Natural killer cell (primary cell): ENCODE measurements at regions not wholly inside any gene's neighbourhood (a gene's known extent, or its start where the extent isn't known, plus 50 kb on each side); places are given as distances from the start of the nearest gene placed in this dataset.

Experiments used
- ATAC-seq, 3 donors: fragments of 150-1000 bp in 2 of 3; fragments of 200-7000 bp in 1 of 3; cut with Tn5 transposase; 1 replicate in 1 of 3; 2 replicates in 2 of 3; pipeline ENCODE4 v1.10.0; 2021; ENCODE audit warnings: mild to moderate bottlenecking in 2 of 3, moderate library complexity in 2 of 3
- DNase-seq, 2 donors: peaks; one replicate each; pipeline versions ENCODE4 v3.0.0 to v3.0.0-alpha.2; 2013 to 2021; ENCODE audit warnings: mixed read lengths in 1 of 2
- H3K27ac ChIP-seq: one replicate; pipeline ENCODE4 v1.5.1; 2013; ENCODE audit warnings: mild to moderate bottlenecking, low read length
- H3K27me3 ChIP-seq: one replicate; pipeline ENCODE4 v1.6.1; 2013; ENCODE audit warnings: low read length; ENCODE audit not compliant: control insufficient read depth, insufficient read depth
- H3K36me3 ChIP-seq: one replicate; pipeline ENCODE4 v1.6.1; 2013; ENCODE audit warnings: low read length; ENCODE audit not compliant: control insufficient read depth, insufficient read depth
- H3K4me1 ChIP-seq: one replicate; pipeline ENCODE4 v1.6.1; 2013; ENCODE audit warnings: low read length; ENCODE audit not compliant: control insufficient read depth, insufficient read depth
- H3K4me3 ChIP-seq: one replicate; pipeline ENCODE4 v1.5.1; 2013; ENCODE audit warnings: low read length
- H3K9me3 ChIP-seq: one replicate; pipeline ENCODE4 v1.6.1; 2013; ENCODE audit warnings: low read length; ENCODE audit not compliant: control insufficient read depth, insufficient read depth
- H3K27ac Mint-ChIP-seq, 2 donors: one replicate each; pipeline ENCODE4 v1.8.0; 2022; ENCODE audit warnings: mild to moderate bottlenecking in 2 of 2, mixed read lengths in 2 of 2, moderate library complexity in 1 of 2
- H3K27me3 Mint-ChIP-seq, 2 donors: one replicate each; pipeline ENCODE4 v1.8.0; 2022; ENCODE audit warnings: low read depth in 2 of 2, mixed read lengths in 2 of 2
- H3K36me3 Mint-ChIP-seq: one replicate; pipeline ENCODE4 v1.8.0; 2022; ENCODE audit warnings: mixed read lengths
- H3K4me1 Mint-ChIP-seq, 2 donors: one replicate each; pipeline ENCODE4 v1.8.0; 2022; ENCODE audit warnings: mixed read lengths in 2 of 2
- H3K4me3 Mint-ChIP-seq: one replicate; pipeline ENCODE4 v1.8.0; 2022; ENCODE audit warnings: mild to moderate bottlenecking, moderate library complexity, mixed read lengths
- H3K9me3 Mint-ChIP-seq, 2 donors: one replicate each; pipeline ENCODE4 v1.8.0; 2022; ENCODE audit warnings: mixed read lengths in 2 of 2
- CTCF ChIP-seq: fragments of 200-600 bp; IDR thresholded peaks from one replicate; pipeline ENCODE4 v1.8.0; 2022; ENCODE audit warnings: antibody characterized with exemption
- WGBS: methylation state at CpG from one replicate; pipeline ENCODE4 v1.1.7; 2013; ENCODE audit warnings: missing lambda C conversion rate; ENCODE audit not compliant: insufficient coverage; 5-methylcytosine and 5-hydroxymethylcytosine counted together
- intact Hi-C: fragments of 100-400 bp; cut with micrococcal nuclease; formaldehyde crosslinking; loops from one replicate; pipeline ENCODE4 v1.14.2; 2022

- no peak for ATAC-seq
- Mint-ChIP-seq H3K4me1 (no peaks in the 10 kb centered on the region), H3K27me3 (no peaks in the 10 kb centered on the region), H3K4me3 (no peak overlapping the region), H3K27ac (no peak overlapping the region), H3K36me3 (no peaks in the 10 kb centered on the region), H3K9me3 (peaks cover 0 to 3% of the 10 kb centered on the region in 2 donors)
- intact Hi-C loops = no loop called here
- no peaks in the 10 kb centered on the region for H3K9me3 ChIP-seq
- H3K27me3 ChIP-seq = no peaks in the 10 kb centered on the region
- no peak overlapping the region for H3K4me3 ChIP-seq
- no peak for TF ChIP-seq CTCF
- H3K4me1 ChIP-seq = no peaks in the 10 kb centered on the region
- H3K27ac ChIP-seq = no peak overlapping the region
- no peaks in the 10 kb centered on the region for H3K36me3 ChIP-seq
- DNase-seq = no peak
Measured at GRCh38 chr3:154023148-154023547, 98.0 kb upstream of the ARHGEF26 start.

GRCh38 chr3:154025007-154025406 is 96.2 kb upstream of the ARHGEF26 start:
- Histone ChIP-seq H3K27ac (no peak overlapping the region), H3K4me3 (no peak overlapping the region), H3K27me3 (no peaks in the 10 kb centered on the region), H3K4me1 (no peaks in the 10 kb centered on the region), H3K36me3 (no peaks in the 10 kb centered on the region), H3K9me3 (no peaks in the 10 kb centered on the region)
- no peaks in the 10 kb centered on the region for H3K36me3 Mint-ChIP-seq
- no peaks in the 10 kb centered on the region for H3K4me1 Mint-ChIP-seq
- no peak for TF ChIP-seq CTCF
- no peak overlapping the region for H3K4me3 Mint-ChIP-seq
- no peak for DNase-seq
- H3K27ac Mint-ChIP-seq = no peak overlapping the region
- intact Hi-C loops = no loop called here
- H3K27me3 Mint-ChIP-seq = no peaks in the 10 kb centered on the region
- 100% methylated on average over 1 of the region's 2 CpGs for WGBS
- peaks cover 0 to 3% of the 10 kb centered on the region in 2 donors for H3K9me3 Mint-ChIP-seq
- no peak for ATAC-seq

- Histone ChIP-seq H3K4me3 (no peak overlapping the region), H3K9me3 (no peaks in the 10 kb centered on the region), H3K4me1 (no peaks in the 10 kb centered on the region), H3K36me3 (no peaks in the 10 kb centered on the region), H3K27me3 (no peaks in the 10 kb centered on the region), H3K27ac (no peak overlapping the region)
- H3K9me3 Mint-ChIP-seq = peaks cover 0 to 5% of the 10 kb centered on the region in 2 donors
- 53% methylated on average over 3 of the region's 4 CpGs for WGBS
- no peaks in the 10 kb centered on the region for H3K4me1 Mint-ChIP-seq
- intact Hi-C loops = no loop called here
- H3K27ac Mint-ChIP-seq = no peak overlapping the region
- DNase-seq (no peak), ATAC-seq (no peak)
- no peak for TF ChIP-seq CTCF
- no peaks in the 10 kb centered on the region for H3K36me3 Mint-ChIP-seq
- H3K27me3 Mint-ChIP-seq = no peaks in the 10 kb centered on the region
- H3K4me3 Mint-ChIP-seq = no peak overlapping the region
Measured at GRCh38 chr3:154029926-154030325, 91.3 kb upstream of the ARHGEF26 start.

- Histone ChIP-seq H3K36me3 (no peaks in the 10 kb centered on the region), H3K27ac (no peak overlapping the region), H3K9me3 (no peaks in the 10 kb centered on the region), H3K4me3 (no peak overlapping the region), H3K27me3 (no peaks in the 10 kb centered on the region), H3K4me1 (no peaks in the 10 kb centered on the region)
- DNase-seq (no peak), ATAC-seq (no peak)
- Mint-ChIP-seq H3K36me3 (no peaks in the 10 kb centered on the region), H3K4me3 (no peak overlapping the region), H3K4me1 (no peaks in the 10 kb centered on the region), H3K27ac (no peak overlapping the region), H3K27me3 (no peaks in the 10 kb centered on the region), H3K9me3 (peaks cover 5 to 6% of the 10 kb centered on the region in 2 donors)
- intact Hi-C loops = no loop called here
- no peak for TF ChIP-seq CTCF
- 80% methylated on average over 1 of the region's 2 CpGs for WGBS
Measured at GRCh38 chr3:154034797-154035330, 86.3 kb upstream of the ARHGEF26 start.
